Activated T-cell treated with anti-CD3 and anti-CD28 coated beads, Interleukin-2, amount 50 U/mL, for 48 hours (primary cell): ENCODE measurements at regions not wholly inside any gene's neighbourhood (a gene's known extent, or its start where the extent isn't known, plus 50 kb on each side); places are given as distances from the start of the nearest gene placed in this dataset.
"Not testable (repeated sequence)": the region's sequence is repeated elsewhere in the genome, so short reads cannot be mapped to it uniquely, and the experiment has no call there.

Experiments used
- DNase-seq, 2 experiments: peaks; one replicate each; pipeline ENCODE4 v3.0.0-alpha.2; 2020

- no peak for DNase-seq
Observed at GRCh38 chr7:12456506-12456905, 52.8 kb upstream of the VWDE start.

GRCh38 chr7:12458520-12459131, 55.0 kb upstream of the VWDE start:
- DNase-seq, result no peak

GRCh38 chr7:12467837-12468236, 64.2 kb upstream of the VWDE start:
- DNase-seq, result no peak

GRCh38 chr7:12469568-12469967, 65.9 kb upstream of the VWDE start:
- no peak for DNase-seq

GRCh38 chr7:12470930-12471329, 67.3 kb upstream of the VWDE start:
- DNase-seq, result no peak

GRCh38 chr7:12474035-12474434, 70.4 kb upstream of the VWDE start:
- no peak for DNase-seq

- DNase-seq, result no peak
Observed at GRCh38 chr7:12475362-12476063, 71.8 kb upstream of the VWDE start.

- DNase-seq, result no peak
Observed at GRCh38 chr7:12477620-12478019, 74.0 kb upstream of the VWDE start.

- DNase-seq, result no peak
Observed at GRCh38 chr7:12481722-12482121, 78.1 kb upstream of the VWDE start.

GRCh38 chr7:12485845-12486244, 82.2 kb upstream of the VWDE start:
- DNase-seq, result no peak

- DNase-seq, result no peak
Observed at GRCh38 chr7:12488341-12488740, 82.2 kb upstream of the SCIN start.

- DNase-seq, result no peak
Observed at GRCh38 chr7:12490107-12490688, 80.3 kb upstream of the SCIN start.

- no peak for DNase-seq
Observed at GRCh38 chr7:12490940-12491339, 79.6 kb upstream of the SCIN start.

- no peak for DNase-seq
Observed at GRCh38 chr7:12491526-12491925, 79.0 kb upstream of the SCIN start.

GRCh38 chr7:12493407-12493806, 77.1 kb upstream of the SCIN start:
- no peak for DNase-seq

GRCh38 chr7:12493863-12494686, 76.4 kb upstream of the SCIN start:
- no peak for DNase-seq

- no peak for DNase-seq
Observed at GRCh38 chr7:12494687-12495024, 75.9 kb upstream of the SCIN start.

- DNase-seq, result not testable (repeated sequence)
Observed at GRCh38 chr7:12496901-12497674, 73.4 kb upstream of the SCIN start.

GRCh38 chr7:12504149-12504548, 66.4 kb upstream of the SCIN start:
- no peak for DNase-seq

- no peak for DNase-seq
Observed at GRCh38 chr7:12508005-12508404, 62.5 kb upstream of the SCIN start.

- DNase-seq, result no peak
Observed at GRCh38 chr7:12508554-12508953, 62.0 kb upstream of the SCIN start.

- no peak for DNase-seq
Observed at GRCh38 chr7:12517451-12517850, 53.1 kb upstream of the SCIN start.
